ENCODE measurements at regions not wholly inside any gene's neighbourhood (a gene's known extent, or its start where the extent isn't known, plus 50 kb on each side); places are given as distances from the start of the nearest gene placed in this dataset.

DNA sequence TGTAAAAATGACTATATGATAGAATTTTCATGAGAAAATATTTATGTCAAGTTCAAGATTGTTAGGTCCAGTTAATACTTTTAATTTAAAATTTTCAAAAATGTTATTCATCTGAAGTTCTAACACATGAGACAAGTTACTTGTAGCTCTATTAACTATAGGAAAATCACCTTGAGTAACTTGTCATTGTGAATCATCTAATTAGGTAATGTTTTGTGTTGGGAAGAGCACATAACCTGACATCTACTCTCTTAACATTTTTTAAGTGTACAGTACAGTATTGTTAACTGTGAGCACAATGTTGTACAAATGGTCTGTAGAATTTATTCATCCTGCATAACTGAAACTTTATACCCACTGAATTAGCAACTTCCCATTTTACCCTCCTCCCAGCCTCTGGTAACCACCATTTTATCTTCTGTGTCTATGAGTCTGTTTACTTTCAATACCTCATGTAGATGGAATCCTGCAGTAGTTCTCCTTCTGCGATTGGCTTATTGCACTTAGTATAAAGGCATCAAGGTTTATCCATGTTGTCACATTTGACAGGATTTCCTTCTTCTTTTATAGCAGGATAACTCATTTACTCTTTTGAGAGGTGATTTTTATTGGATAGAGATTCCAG, 54.6 kb downstream of the ARL4A start:
- 32 to 44% methylated on average over 1 of the region's 1 CpG for WGBS, 2 donors
- Histone ChIP-seq H3K27me3 (no peaks in the 10 kb centered on the region), H3K27ac (no peak overlapping the region), H3K4me3 (no peak overlapping the region), H3K36me3 (no peaks in the 10 kb centered on the region), H3K9me3 (no peaks in the 10 kb centered on the region), H3K4me1 (no peaks in the 10 kb centered on the region)
- DNase-seq = no peak
- FAIRE-seq = peak; percentile 26
- peak in 1 of 4 donors; percentile 32 for ATAC-seq
- TF ChIP-seq, protein P1, sequence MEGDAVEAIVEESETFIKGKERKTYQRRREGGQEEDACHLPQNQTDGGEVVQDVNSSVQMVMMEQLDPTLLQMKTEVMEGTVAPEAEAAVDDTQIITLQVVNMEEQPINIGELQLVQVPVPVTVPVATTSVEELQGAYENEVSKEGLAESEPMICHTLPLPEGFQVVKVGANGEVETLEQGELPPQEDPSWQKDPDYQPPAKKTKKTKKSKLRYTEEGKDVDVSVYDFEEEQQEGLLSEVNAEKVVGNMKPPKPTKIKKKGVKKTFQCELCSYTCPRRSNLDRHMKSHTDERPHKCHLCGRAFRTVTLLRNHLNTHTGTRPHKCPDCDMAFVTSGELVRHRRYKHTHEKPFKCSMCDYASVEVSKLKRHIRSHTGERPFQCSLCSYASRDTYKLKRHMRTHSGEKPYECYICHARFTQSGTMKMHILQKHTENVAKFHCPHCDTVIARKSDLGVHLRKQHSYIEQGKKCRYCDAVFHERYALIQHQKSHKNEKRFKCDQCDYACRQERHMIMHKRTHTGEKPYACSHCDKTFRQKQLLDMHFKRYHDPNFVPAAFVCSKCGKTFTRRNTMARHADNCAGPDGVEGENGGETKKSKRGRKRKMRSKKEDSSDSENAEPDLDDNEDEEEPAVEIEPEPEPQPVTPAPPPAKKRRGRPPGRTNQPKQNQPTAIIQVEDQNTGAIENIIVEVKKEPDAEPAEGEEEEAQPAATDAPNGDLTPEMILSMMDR (IDR thresholded peaks at IDR 0.05) = no peak
- intact Hi-C loops (cut with DNase I) = no loop called here

DNA sequence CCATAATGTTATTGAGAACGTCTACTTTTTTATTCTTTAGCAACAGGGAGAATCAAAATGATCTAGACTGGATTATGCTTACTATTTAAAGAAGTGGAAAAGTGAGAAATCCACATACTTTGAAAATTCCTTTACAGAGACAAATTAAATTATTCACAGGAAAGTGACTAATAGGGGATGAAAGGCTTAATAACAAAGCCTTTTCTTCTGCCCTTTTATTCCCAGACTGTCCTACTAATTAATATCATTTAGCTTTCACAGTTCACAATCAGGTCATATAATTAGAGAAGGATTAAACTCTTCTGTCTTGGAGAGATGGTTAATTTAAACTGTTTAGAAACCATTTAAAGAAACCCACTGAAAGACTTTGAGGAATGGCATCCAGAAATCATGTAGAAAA, 58.8 kb downstream of the ARL4A start:
- FAIRE-seq = no peak
- TF ChIP-seq, protein P1 (IDR thresholded peaks at IDR 0.05) = no peak
- intact Hi-C loops (cut with DNase I) = no loop called here
- no peaks in the 10 kb centered on the region for H3K4me1 ChIP-seq
- H3K4me3 ChIP-seq = no peak overlapping the region
- no peak for ATAC-seq
- no peaks in the 10 kb centered on the region for H3K27me3 ChIP-seq
- no peak overlapping the region for H3K27ac ChIP-seq
- H3K36me3 ChIP-seq = no peaks in the 10 kb centered on the region
- DNase-seq = no peak
- 15 to 19% methylated on average over 1 of the region's 1 CpG for WGBS, 2 donors
- H3K9me3 ChIP-seq = no peaks in the 10 kb centered on the region

DNA sequence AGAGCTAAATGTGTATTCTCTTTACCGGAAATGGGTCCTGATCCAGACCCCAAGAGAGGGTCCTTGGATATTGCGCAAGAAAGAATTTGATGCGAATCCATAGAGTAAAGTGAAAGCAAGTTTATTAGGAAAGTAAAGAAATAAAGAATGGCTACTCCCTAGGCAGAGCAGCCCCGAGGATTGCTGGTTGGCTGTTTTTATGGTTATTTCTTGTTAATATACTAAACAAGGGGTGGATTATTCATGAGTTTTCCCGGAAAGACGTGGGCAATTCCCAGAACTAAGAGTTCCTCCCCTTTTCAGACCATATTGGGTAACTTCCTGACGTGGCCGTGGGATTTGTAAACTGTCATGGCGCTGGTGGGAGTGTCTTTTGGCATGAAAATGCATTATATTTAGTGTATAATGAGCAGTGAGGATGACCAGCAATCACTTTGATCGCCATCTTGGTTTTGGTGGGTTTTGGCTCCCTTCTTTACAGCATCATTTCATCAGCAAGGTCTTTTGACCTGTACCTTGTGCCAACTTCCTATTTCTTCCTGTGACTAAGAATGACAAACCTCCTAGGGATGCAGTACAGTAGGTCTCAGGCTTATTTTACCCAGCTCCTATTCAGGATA, 60.4 kb downstream of the ARL4A start:
- no peaks in the 10 kb centered on the region for H3K9me3 ChIP-seq
- DNase-seq = no peak
- no peaks in the 10 kb centered on the region for H3K4me1 ChIP-seq
- H3K27me3 ChIP-seq = no peaks in the 10 kb centered on the region
- 86 to 93% methylated on average over 10 of the region's 10 CpGs for WGBS, 2 donors
- no peak overlapping the region for H3K4me3 ChIP-seq
- intact Hi-C loops (cut with DNase I) = no loop called here
- H3K36me3 ChIP-seq = no peaks in the 10 kb centered on the region
- no peak for ATAC-seq
- TF ChIP-seq, protein P1 (IDR thresholded peaks at IDR 0.05) = no peak
- H3K27ac ChIP-seq = no peak overlapping the region
- no peak for FAIRE-seq

DNA sequence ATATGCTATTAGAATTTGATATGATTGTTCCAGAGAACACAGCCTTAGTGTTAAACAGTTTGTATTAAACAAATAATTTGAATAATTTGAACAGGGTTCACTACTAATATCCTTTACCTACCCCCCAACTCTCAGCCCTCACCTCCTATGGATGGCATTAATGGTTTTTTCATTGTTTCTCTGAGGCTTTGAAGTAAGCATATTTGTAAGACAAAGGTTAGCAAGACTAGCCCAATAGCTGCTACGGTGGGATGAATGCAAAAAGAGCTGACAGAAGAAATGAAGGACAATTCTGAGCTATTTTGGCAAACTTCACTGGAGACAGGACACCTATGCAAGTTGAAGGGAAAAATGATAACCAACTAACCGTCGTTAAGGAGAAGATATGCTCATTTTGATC, 61.6 kb downstream of the ARL4A start:
- no peak for DNase-seq
- ATAC-seq = no peak
- Histone ChIP-seq H3K27me3 (no peaks in the 10 kb centered on the region), H3K4me3 (no peak overlapping the region), H3K9me3 (no peaks in the 10 kb centered on the region), H3K36me3 (no peaks in the 10 kb centered on the region), H3K4me1 (no peaks in the 10 kb centered on the region), H3K27ac (no peak overlapping the region)
- FAIRE-seq = no peak
- TF ChIP-seq, protein P1 (IDR thresholded peaks at IDR 0.05) = no peak
- intact Hi-C loops (cut with DNase I) = no loop called here
- WGBS, 2 donors = 60 to 68% methylated on average over 3 of the region's 3 CpGs

DNA sequence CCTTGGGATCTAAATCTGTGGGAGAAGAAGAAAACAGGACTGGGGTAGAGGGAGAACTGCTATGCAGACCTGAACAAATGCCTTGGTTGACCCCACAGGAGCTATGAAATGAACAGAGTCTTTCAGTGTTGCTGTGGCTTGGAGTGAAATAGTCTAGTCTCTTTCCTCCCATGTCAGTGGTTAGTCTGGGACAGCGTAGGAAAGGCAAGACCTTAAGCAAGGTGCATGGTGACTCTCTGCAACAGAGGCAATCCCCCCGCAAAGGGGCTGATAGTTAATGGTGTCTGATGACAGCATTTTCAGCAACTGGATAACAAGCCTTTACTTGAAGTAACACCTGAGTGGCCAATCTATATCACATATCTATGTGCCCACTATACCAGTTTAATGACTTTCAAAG, 62.3 kb downstream of the ARL4A start:
- Histone ChIP-seq H3K9me3 (no peaks in the 10 kb centered on the region), H3K4me3 (no peak overlapping the region), H3K4me1 (no peaks in the 10 kb centered on the region), H3K27me3 (no peaks in the 10 kb centered on the region), H3K36me3 (no peaks in the 10 kb centered on the region), H3K27ac (no peak overlapping the region)
- TF ChIP-seq, protein P1 (IDR thresholded peaks at IDR 0.05) = no peak
- WGBS, 2 donors = 91 to 95% methylated on average over 2 of the region's 2 CpGs
- FAIRE-seq = no peak
- ATAC-seq = no peak
- no peak for DNase-seq
- intact Hi-C loops (cut with DNase I) = no loop called here
